ENCODE measurements at regions not wholly inside any gene's neighbourhood (a gene's known extent, or its start where the extent isn't known, plus 50 kb on each side); places are given as distances from the start of the nearest gene placed in this dataset.
A peak's percentile ranks its signal among the peaks of the same experiment; 100 is the strongest.
"Not testable (repeated sequence)": the region's sequence is repeated elsewhere in the genome, so short reads cannot be mapped to it uniquely, and the experiment has no call there.

- no peak for DNase-seq (ENCODE audit: low read depth in 2 of 2)
Measured at GRCh38 chr3:152891678-152892077, 56.7 kb downstream of the P2RY1 start.

- DNase-seq (ENCODE audit: low read depth in 2 of 2): no peak
Measured at GRCh38 chr3:152892446-152892845, 57.5 kb downstream of the P2RY1 start.

- DNase-seq (ENCODE audit: low read depth in 2 of 2): no peak
Measured at GRCh38 chr3:152893647-152894046, 58.7 kb downstream of the P2RY1 start.

GRCh38 chr3:152899306-152899705 is 64.4 kb downstream of the P2RY1 start:
- DNase-seq (ENCODE audit: low read depth in 2 of 2): no peak

- DNase-seq (ENCODE audit: low read depth in 2 of 2): no peak
Measured at GRCh38 chr3:152902141-152902669, 67.3 kb downstream of the P2RY1 start.

GRCh38 chr3:152905631-152906030 is 70.7 kb downstream of the P2RY1 start:
- no peak for DNase-seq (ENCODE audit: low read depth in 2 of 2)

- DNase-seq (ENCODE audit: low read depth in 2 of 2): peak in 1 of 2 donors; percentile 47
Measured at GRCh38 chr3:152909180-152909883, 74.4 kb downstream of the P2RY1 start.

- no peak for DNase-seq (ENCODE audit: low read depth in 2 of 2)
Measured at GRCh38 chr3:152910211-152910610, 75.3 kb downstream of the P2RY1 start.

GRCh38 chr3:152910966-152911365 is 76.0 kb downstream of the P2RY1 start:
- no peak for DNase-seq (ENCODE audit: low read depth in 2 of 2)

- not testable (repeated sequence) for DNase-seq (ENCODE audit: low read depth in 2 of 2)
Measured at GRCh38 chr3:152914743-152915142, 79.8 kb downstream of the P2RY1 start.

GRCh38 chr3:152915695-152916094 is 80.8 kb downstream of the P2RY1 start:
- no peak for DNase-seq (ENCODE audit: low read depth in 2 of 2)

GRCh38 chr3:152916753-152917279 is 81.9 kb downstream of the P2RY1 start:
- no peak for DNase-seq (ENCODE audit: low read depth in 2 of 2)

GRCh38 chr3:152921351-152921750 is 86.4 kb downstream of the P2RY1 start:
- no peak for DNase-seq (ENCODE audit: low read depth in 2 of 2)

- no peak for DNase-seq (ENCODE audit: low read depth in 2 of 2)
Measured at GRCh38 chr3:152922554-152922953, 87.6 kb downstream of the P2RY1 start.

- no peak for DNase-seq (ENCODE audit: low read depth in 2 of 2)
Measured at GRCh38 chr3:152927131-152927530, 92.2 kb downstream of the P2RY1 start.

GRCh38 chr3:152930516-152930915 is 95.6 kb downstream of the P2RY1 start:
- DNase-seq (ENCODE audit: low read depth in 2 of 2): no peak

- DNase-seq (ENCODE audit: low read depth in 2 of 2): no peak
Measured at GRCh38 chr3:152937234-152937633, 102.3 kb downstream of the P2RY1 start.

GRCh38 chr3:152938974-152939636 is 104.2 kb downstream of the P2RY1 start:
- no peak for DNase-seq (ENCODE audit: low read depth in 2 of 2)

- no peak for DNase-seq (ENCODE audit: low read depth in 2 of 2)
Measured at GRCh38 chr3:152941859-152942258, 106.9 kb downstream of the P2RY1 start.

GRCh38 chr3:152942366-152942765 is 107.4 kb downstream of the P2RY1 start:
- no peak for DNase-seq (ENCODE audit: low read depth in 2 of 2)

- peak; percentile 37 to 51 for DNase-seq (ENCODE audit: low read depth in 2 of 2)
Measured at GRCh38 chr3:152943645-152944044, 108.7 kb downstream of the P2RY1 start.

- peak; percentile 30 to 36 for DNase-seq (ENCODE audit: low read depth in 2 of 2)
Measured at GRCh38 chr3:152944671-152945070, 109.7 kb downstream of the P2RY1 start.

GRCh38 chr3:152945556-152945955 is 110.6 kb downstream of the P2RY1 start:
- DNase-seq (ENCODE audit: low read depth in 2 of 2): no peak
